HG03175 (cell line): ENCODE measurements at regions not wholly inside any gene's neighbourhood (a gene's known extent, or its start where the extent isn't known, plus 50 kb on each side); places are given as distances from the start of the nearest gene placed in this dataset.

ENCODE experiments used
- ATAC-seq: cut with Tn5 transposase; IDR thresholded peaks from one replicate; pipeline ENCODE4 v1.9.1; 2021; ENCODE audit warnings: mild to moderate bottlenecking, moderate library complexity; ENCODE audit not compliant: unreplicated experiment

GRCh38 chr13:63042686-63043085 lies 1627.0 kb upstream of the PCDH20 start:
- no peak for ATAC-seq

GRCh38 chr13:63041640-63042414 lies 1626.2 kb upstream of the PCDH20 start:
- ATAC-seq, result no peak

DNA sequence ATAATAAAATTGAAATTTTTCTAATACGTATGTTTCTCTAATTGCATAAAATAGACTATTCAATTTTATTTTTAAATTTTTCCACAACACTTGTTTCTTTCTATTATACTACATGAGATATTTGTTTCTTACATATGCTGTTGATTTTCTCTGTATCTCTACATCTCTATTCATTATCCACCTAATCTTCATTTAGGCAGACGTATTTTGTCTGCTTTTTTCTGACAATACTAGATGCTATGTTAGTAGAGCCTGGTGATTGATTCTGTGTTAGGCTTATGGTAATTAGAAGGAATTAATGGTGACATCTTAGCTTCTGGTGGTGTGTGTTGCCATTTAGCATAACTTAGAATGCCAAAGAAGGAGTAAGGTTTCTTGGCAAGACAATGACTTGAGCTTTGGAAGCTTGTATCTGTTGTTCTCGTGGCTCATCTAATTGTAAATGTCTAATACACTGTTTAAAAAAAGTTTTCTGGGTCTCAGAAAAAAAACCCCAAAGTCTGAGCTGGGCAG lies 1610.7 kb upstream of the PCDH20 start:
- no peak for ATAC-seq

DNA sequence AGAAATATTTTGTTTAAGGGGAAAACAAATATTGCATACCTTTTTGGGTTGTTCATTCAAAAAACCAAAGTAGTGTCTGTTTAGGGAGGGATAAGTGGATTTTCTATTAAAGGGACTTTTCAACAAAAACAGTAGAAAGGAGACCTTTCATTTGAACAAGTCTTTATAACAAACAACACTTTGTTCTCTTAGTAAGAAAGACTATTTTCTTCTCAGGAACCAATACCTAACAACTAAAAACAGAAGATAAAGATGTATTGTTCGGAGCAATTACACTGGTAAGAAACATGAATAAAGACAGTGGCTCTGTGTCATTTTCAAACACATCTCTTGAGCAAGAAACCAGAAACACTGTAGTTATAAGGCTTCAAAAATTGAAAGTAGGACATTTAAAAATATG lies 1610.1 kb upstream of the PCDH20 start:
- no peak for ATAC-seq

DNA sequence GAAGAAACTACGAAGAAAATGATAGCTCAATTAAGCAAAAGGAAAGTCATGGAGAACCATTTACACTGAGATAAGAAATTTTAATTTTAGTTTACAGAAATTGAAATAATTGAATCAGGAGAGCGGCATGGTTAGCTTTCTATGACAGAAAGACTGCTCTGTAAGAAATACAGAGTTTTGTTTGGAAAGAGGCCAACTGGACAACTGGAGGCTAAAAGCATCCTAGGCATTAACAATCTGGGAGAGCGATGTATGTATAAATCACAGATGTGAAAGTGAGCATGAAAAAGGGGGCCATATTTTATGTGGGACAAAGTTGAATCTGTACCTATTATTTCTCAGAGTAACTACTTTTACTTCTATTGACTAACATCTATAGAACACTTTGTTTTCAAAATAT lies 1608.8 kb upstream of the PCDH20 start:
- ATAC-seq, result no peak

DNA sequence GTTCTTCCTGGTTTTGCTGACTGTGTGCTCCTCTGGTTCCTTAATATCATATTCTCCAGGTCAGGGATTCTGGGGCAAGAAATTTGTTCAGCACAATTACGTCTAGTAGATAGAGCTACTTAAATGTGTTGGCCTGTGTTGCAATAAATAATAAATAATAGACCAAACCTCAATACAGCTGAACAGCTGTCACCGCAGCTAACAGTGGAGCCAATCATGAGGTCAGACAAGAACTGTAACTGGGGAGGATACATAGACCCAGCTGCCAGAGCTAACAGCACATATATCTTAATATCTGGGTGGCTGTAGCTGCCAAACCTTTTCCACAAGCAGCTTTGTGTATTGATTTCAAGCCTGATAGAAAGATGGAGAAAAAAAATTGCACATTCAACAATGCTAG lies 1596.3 kb upstream of the PCDH20 start:
- no peak for ATAC-seq

DNA sequence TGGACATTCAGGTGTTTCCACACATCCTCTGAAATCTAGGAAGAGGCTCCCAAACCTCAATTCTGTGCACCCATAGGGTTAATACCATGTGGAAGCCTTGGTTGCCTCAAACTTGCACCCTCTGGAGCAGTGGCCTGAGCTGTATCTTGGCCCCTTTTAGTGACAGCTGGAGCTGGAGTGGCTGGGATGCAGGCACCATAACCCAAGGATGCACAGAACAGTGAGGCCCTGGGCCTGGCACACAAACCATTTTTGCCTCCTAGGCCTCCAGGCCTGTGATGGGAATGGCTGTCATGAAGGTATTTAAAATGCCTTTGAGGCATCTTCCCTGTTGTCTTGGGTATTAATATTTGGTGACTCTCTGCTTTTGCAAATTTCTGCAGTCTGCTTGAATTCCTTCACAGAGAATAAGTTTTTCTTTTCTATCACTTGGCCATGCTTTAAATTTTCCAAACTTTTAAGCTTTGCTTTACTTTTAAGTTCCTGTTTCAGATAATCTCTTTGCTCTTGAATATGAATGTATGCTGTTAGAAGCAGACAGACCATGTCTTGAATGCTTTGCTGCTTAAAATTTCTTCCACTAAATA lies 1594.5 kb upstream of the PCDH20 start:
- ATAC-seq, result no peak

DNA sequence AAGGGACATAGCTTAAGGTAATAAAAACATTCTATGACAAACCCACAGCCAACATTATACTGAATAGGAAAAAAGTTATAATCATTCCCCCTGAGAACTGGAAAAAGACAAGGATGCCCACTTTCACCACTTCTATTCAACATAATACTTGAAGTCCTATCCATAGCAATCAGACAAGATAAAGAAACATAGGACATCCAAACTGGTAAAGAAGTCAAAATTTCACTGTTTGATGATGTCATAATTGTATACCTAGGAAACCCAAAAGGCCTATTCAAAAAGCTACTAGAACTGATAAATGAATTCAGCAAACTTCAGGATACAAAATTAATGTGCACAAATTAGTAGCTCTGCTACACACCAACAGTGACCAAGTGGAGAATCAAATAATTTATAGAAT lies 1590.0 kb upstream of the PCDH20 start:
- ATAC-seq, result no peak

- no peak for ATAC-seq
Observed at GRCh38 chr13:62997696-62998095, 1582.0 kb upstream of the PCDH20 start.

DNA sequence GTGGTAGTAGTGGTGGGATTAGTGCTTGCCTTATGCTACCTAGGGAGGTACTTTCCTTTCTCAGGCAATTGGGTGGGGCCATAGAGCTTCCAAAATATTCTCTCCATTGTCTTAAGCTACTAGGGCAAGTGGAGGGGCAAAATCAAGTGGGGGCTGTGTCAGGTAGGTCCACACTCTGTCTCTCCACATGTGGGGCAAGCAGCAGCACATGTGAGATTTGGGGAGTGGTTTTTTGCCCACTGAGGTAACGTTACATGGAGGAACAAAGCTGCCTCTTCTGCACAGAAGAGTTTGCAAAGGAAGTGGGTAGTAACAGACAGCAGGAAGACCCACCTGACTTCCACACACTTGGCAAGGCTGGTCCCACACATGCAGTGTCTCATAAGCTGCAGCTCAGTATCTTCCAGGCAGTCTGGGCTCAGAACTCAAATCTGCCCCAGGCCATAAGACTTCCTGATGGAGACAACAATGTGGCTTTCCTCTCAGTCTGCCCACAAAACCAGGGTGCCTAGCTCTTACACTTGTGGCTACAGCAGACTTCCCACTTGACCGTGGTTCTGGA lies 1581.5 kb upstream of the PCDH20 start:
- ATAC-seq, result no peak

GRCh38 chr13:62973804-62974203 lies 1558.2 kb upstream of the PCDH20 start:
- no peak for ATAC-seq

GRCh38 chr13:62964522-62964921 lies 1548.9 kb upstream of the PCDH20 start:
- no peak for ATAC-seq

- no peak for ATAC-seq
Observed at GRCh38 chr13:62960723-62961122, 1545.1 kb upstream of the PCDH20 start.

DNA sequence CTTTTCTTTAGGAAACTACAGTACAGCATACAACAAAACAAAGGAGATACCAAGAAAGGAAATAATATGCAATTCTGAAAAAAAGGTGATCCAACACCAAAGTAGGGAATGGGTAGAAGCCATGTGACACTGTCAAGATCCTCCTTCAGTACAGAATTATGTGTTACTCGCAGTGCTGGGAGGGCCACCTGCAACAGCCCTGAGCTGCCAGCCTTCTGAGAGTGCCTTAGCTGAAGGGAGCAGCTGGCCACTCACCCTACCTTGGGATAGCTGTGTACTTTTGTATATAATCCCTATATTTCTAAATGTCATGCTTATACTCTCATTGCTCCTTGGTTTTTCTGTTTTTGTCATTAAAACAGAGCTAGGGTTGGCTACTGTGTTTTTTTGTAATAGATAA lies 1518.2 kb upstream of the PCDH20 start:
- no peak for ATAC-seq

DNA sequence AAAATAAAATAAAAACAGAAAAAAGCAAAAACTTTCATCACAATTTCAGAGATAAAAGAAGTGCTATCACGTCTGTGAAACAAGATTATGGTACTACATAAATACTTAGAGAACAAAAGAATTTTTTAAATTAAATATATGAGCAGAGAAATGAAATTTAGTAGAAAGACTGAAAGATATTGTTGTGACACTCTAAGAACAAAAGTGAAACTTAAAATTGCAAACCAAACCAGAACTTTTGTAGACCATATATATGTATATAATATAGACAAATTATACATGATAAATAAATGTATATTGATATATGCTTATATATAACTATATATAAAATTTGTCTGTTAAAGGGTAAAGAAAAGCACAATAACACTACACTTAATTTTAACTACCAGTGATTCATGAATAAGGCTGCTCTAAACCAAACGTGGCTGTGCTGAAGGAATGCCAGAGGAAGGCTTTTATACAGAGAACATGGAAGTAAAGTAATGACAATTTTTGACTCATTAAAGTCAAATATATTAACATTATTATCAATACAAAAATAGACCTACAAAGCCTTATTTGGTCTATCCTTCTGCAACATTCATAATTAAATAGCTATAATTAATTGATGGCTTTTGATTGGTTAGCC lies 1516.7 kb upstream of the PCDH20 start:
- no peak for ATAC-seq

GRCh38 chr13:62931853-62932252 lies 1516.2 kb upstream of the PCDH20 start:
- ATAC-seq, result no peak

- ATAC-seq, result no peak
Observed at GRCh38 chr13:62924395-62924794, 1508.7 kb upstream of the PCDH20 start.

DNA sequence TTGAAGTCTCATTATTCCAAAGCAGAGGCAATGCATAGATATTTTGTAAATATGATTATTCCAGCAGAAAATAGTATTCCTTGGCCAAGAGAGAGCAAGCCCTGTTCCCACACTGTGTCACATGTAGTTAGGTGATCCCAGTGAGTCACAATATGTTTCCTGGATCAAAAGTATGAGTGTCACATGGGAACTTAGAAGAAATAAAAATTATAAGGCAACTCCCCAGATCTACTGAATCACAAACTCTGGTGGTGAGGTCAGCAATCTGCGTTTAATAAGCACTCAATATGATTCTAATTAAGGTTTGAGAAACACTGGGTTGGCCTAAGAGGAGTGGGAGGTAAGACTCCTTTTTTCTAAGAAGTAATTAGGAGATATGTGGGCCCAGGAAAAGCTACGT lies 1504.5 kb upstream of the PCDH20 start:
- ATAC-seq, result no peak

DNA sequence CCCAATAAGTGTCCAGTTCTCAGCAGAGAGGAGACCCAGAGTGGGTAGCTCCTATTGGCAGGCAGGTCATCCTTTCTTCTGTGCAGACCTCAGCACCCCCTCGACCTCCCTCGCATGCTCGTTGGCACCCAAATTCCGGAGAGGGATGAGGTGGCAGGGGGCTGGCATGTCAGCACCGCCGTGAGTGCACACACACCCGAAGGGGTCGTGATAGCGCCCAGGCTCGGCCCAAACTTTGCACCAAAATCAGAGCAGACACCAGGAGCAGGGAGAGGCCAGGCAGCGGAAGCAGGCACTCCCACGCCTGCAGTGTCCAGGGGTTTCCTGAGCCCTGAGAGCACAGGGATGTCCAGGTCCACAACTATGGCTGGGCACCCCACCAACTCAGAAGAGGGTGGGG lies 1503.8 kb upstream of the PCDH20 start:
- no peak for ATAC-seq

- no peak for ATAC-seq
Observed at GRCh38 chr13:62910541-62911060, 1495.0 kb upstream of the PCDH20 start.

DNA sequence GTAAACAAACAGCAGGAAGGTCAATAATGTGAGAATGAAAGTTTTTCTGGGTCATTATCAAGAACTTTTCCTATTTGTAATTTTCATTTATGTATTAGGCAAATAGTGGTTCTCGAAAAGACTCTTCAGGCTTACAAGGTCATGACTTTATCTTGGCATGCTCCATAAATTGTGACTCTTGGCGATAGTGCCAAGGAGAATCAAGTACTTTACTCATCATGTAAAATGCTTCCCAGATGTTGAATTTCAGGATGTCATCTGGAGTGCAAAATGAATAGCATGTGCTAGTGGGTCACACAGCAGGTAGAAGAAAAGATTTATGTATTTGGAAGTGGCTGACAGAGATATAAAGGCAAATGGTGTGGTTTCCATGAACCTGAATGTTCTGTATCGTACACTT lies 1492.7 kb upstream of the PCDH20 start:
- no peak for ATAC-seq

GRCh38 chr13:62906896-62907295 lies 1491.2 kb upstream of the PCDH20 start:
- no peak for ATAC-seq
